ENCODE measurements at regions not wholly inside any gene's neighbourhood (a gene's known extent, or its start where the extent isn't known, plus 50 kb on each side); places are given as distances from the start of the nearest gene placed in this dataset.

DNA sequence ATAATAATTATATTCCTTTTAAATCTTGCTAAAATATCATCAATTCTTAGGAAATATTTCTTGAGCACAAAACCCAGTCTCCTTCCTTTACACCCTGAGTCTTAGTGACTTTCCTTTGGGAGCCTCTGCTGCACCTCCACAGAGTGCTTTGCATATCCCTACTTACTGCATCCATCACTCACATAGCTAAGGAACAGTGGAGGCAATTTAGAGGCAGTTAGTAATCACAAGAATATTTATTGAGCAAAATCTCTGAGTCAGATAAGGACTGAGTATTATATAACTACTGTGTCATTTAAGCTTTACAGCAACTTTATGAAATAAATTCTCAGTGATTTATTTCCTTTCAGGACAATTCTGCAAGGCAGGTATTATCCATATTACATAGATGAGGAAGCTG, 327.7 kb downstream of the TMX3 start:
- TF ChIP-seq, protein P1, sequence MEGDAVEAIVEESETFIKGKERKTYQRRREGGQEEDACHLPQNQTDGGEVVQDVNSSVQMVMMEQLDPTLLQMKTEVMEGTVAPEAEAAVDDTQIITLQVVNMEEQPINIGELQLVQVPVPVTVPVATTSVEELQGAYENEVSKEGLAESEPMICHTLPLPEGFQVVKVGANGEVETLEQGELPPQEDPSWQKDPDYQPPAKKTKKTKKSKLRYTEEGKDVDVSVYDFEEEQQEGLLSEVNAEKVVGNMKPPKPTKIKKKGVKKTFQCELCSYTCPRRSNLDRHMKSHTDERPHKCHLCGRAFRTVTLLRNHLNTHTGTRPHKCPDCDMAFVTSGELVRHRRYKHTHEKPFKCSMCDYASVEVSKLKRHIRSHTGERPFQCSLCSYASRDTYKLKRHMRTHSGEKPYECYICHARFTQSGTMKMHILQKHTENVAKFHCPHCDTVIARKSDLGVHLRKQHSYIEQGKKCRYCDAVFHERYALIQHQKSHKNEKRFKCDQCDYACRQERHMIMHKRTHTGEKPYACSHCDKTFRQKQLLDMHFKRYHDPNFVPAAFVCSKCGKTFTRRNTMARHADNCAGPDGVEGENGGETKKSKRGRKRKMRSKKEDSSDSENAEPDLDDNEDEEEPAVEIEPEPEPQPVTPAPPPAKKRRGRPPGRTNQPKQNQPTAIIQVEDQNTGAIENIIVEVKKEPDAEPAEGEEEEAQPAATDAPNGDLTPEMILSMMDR (conservative IDR thresholded peaks at IDR 0.05): no peak
- no peak for TF ChIP-seq ZFX (IDR thresholded peaks at IDR 0.05)

Data from C4-2B (cell line).